B cell (primary cell): ENCODE measurements at regions not wholly inside any gene's neighbourhood (a gene's known extent, or its start where the extent isn't known, plus 50 kb on each side); places are given as distances from the start of the nearest gene placed in this dataset.

Source experiments
- ATAC-seq: fragments of 200-7000 bp; cut with Tn5 transposase; one replicate; pipeline ENCODE4 v1.10.0; 2021; ENCODE audit warnings: low read depth, mild to moderate bottlenecking, moderate number of reproducible peaks, moderate library complexity
- CTCF ChIA-PET: fragments of 350-600 bp; sonication (Branson Sonifier 250); formaldehyde crosslinking; loops from one replicate; lab custom pipeline; 2021; ENCODE audit warnings: antibody characterized with exemption, inconsistent platforms; lab: Charles Lee
- POLR2A ChIA-PET: fragments of 350-600 bp; sonication (Branson Sonifier 250); formaldehyde crosslinking; loops from one replicate; lab custom pipeline; 2021; ENCODE audit warnings: antibody characterized with exemption; lab: Charles Lee
- DNase-seq: peaks from one replicate; pipeline ENCODE4 v3.0.0; 2013
- H2AFZ ChIP-seq: 2 replicates; pipeline ENCODE4 v1.6.1; 2012; ENCODE audit warnings: mild to moderate bottlenecking, low read depth, low read length; ENCODE audit not compliant: insufficient read depth, poor library complexity, severe bottlenecking
- H3K27ac ChIP-seq, 2 donors: 1 replicate in 1 of 2; 2 replicates in 1 of 2; pipeline ENCODE4 v1.5.1; 2012 to 2013; ENCODE audit warnings: low read length in 2 of 2, mild to moderate bottlenecking in 2 of 2, moderate library complexity in 1 of 2
- H3K27me3 ChIP-seq, 4 experiments: fragments of 200-600 bp in 1 of 4; sonication (generic) in 1 of 4; replicated peaks in 1 of 4; 1 replicate in 2 of 4; 2 replicates in 2 of 4; pipeline versions ENCODE4 v1.6.1 to v1.7.0; 2013 to 2016; ENCODE audit warnings: low read length in 3 of 4, mild to moderate bottlenecking in 2 of 4, mixed read lengths in 1 of 4, moderate library complexity in 1 of 4; ENCODE audit not compliant: insufficient read depth in 4 of 4, control insufficient read depth in 3 of 4; ENCODE audit errors: control extremely low read depth in 1 of 4
- H3K36me3 ChIP-seq, 2 experiments: replicated peaks in 1 of 2; 1 replicate in 1 of 2; 2 replicates in 1 of 2; pipeline versions ENCODE4 v1.6.1 to v1.7.1; 2013; ENCODE audit warnings: low read length in 1 of 2; ENCODE audit not compliant: insufficient read depth in 2 of 2, control insufficient read depth in 1 of 2; ENCODE audit errors: control extremely low read depth in 1 of 2, extremely low read depth in 1 of 2
- H3K4me1 ChIP-seq, 2 donors: fragments of 200-600 bp in 1 of 2; sonication (generic) in 1 of 2; 1 replicate in 1 of 2; 2 replicates in 1 of 2; pipeline versions ENCODE4 v1.5.1 to v1.6.1; 2013 to 2017; ENCODE audit warnings: low read length in 2 of 2; ENCODE audit not compliant: control insufficient read depth in 2 of 2, insufficient read depth in 2 of 2
- H3K4me2 ChIP-seq: replicated peaks from 2 replicates; pipeline ENCODE3; 2012; ENCODE audit warnings: mild to moderate bottlenecking, low read depth, low read length; ENCODE audit not compliant: poor library complexity, severe bottlenecking
- H3K4me3 ChIP-seq, 5 experiments: fragments of 200-600 bp in 1 of 5; sonication (generic) in 1 of 5; 1 replicate in 3 of 5; 2 replicates in 2 of 5; pipeline versions ENCODE4 v1.5.1 to v1.7.0; 2011 to 2016; ENCODE audit warnings: low read length in 4 of 5, mild to moderate bottlenecking in 4 of 5, low read depth in 2 of 5, control low read depth in 1 of 5, moderate library complexity in 1 of 5; ENCODE audit not compliant: insufficient read depth in 1 of 5; ENCODE audit errors: control extremely low read depth in 1 of 5, extremely low read depth in 1 of 5
- H3K79me2 ChIP-seq: fragments of 200-600 bp; sonication (generic); one replicate; pipeline ENCODE4 v1.6.0; 2016; ENCODE audit warnings: low read length; ENCODE audit not compliant: control insufficient read depth, insufficient read depth
- H3K9ac ChIP-seq: fragments of 200-600 bp; sonication (generic); 2 replicates; pipeline ENCODE4 v1.6.1; 2017; ENCODE audit warnings: mild to moderate bottlenecking, low read length, moderate library complexity
- H3K9me3 ChIP-seq, 3 donors: one replicate each; pipeline versions ENCODE4 v1.6.1 to v1.7.1; 2013; ENCODE audit warnings: low read length in 2 of 3; ENCODE audit not compliant: control insufficient read depth in 2 of 3, insufficient read depth in 1 of 3; ENCODE audit errors: control extremely low read depth in 1 of 3
- H4K20me1 ChIP-seq: 2 replicates; pipeline ENCODE4 v1.6.0; 2012; ENCODE audit warnings: mild to moderate bottlenecking, low read length; ENCODE audit not compliant: insufficient read depth, control insufficient read depth, poor library complexity, severe bottlenecking
- H3K27ac Mint-ChIP-seq: one replicate; pipeline ENCODE4 v1.8.0; 2021; ENCODE audit warnings: mixed read lengths
- H3K27me3 Mint-ChIP-seq: one replicate; pipeline ENCODE4 v1.8.0; 2021; ENCODE audit warnings: mixed read lengths
- H3K4me1 Mint-ChIP-seq: one replicate; pipeline ENCODE4 v1.8.0; 2021; ENCODE audit warnings: mixed read lengths
- H3K4me3 Mint-ChIP-seq: one replicate; pipeline ENCODE4 v1.8.0; 2021; ENCODE audit warnings: mixed read lengths
- H3K9me3 Mint-ChIP-seq: one replicate; pipeline ENCODE4 v1.8.0; 2022; ENCODE audit warnings: mixed read lengths; ENCODE audit not compliant: insufficient read depth
- CTCF ChIP-seq: fragments of 200-600 bp; IDR thresholded peaks from one replicate; pipeline ENCODE4 v1.8.0; 2022; ENCODE audit warnings: antibody characterized with exemption, mild to moderate bottlenecking
- EZH2 ChIP-seq: IDR thresholded peaks from 2 replicates; pipeline ENCODE4 v1.6.1; 2012; ENCODE audit warnings: borderline replicate concordance, low read depth, mild to moderate bottlenecking, moderate library complexity, low read length; ENCODE audit not compliant: insufficient read depth, poor library complexity, severe bottlenecking
- WGBS: methylation state at CpG from one replicate; pipeline ENCODE4 v1.1.5; 2013; ENCODE audit warnings: missing lambda C conversion rate; ENCODE audit not compliant: insufficient coverage; 5-methylcytosine and 5-hydroxymethylcytosine counted together
- intact Hi-C: fragments of 100-400 bp; cut with micrococcal nuclease; formaldehyde crosslinking; loops from one replicate; pipeline ENCODE4 v1.10.0; 2022

- Histone ChIP-seq H3K4me1 (peaks cover 26 to 36% of the 10 kb centered on the region in 2 donors), H3K27me3 (no peaks in the 10 kb centered on the region), H3K9me3 (peaks cover 0 to 4% (median 0%) of the 10 kb centered on the region in 3 donors), H4K20me1 (no peaks in the 10 kb centered on the region), H3K79me2 (no peaks in the 10 kb centered on the region), H2AFZ (peak overlapping the region; percentile 93), H3K27ac (peak overlapping the region in 1 of 2 donors; percentile 42), H3K36me3 (no peaks in the 10 kb centered on the region), H3K9ac (peak overlapping the region; percentile 77), H3K4me3 (peak overlapping the region; percentile 56 to 76 (median 58)), H3K4me2 (peak overlapping the region; percentile 93)
- peak; percentile 82 for ATAC-seq
- H3K27me3 Mint-ChIP-seq: no peaks in the 10 kb centered on the region
- DNase-seq: peak; percentile 65
- TF ChIP-seq EZH2: no peak
- no peak for TF ChIP-seq CTCF
- ChIA-PET POLR2A (interaction anchor here (0.9 to 2.6 kb wide), 6 partner anchors 14 to 89 kb away, joined by 3 to 19 read pairs (median 4); partner anchors contain the start of gene JADE2), CTCF (interaction anchor here (1.0 to 3.0 kb wide), 10 partner anchors 18 to 162 kb away, joined by 3 to 13 read pairs (median 8); partner anchors contain the start of gene CDKN2AIPNL)
- H3K27ac Mint-ChIP-seq: peak overlapping the region; percentile 87
- peak overlapping the region; percentile 89 for H3K4me3 Mint-ChIP-seq
- WGBS: 1% methylated on average over 26 of the region's 31 CpGs
- intact Hi-C loops: loop anchor here (1.0 to 5.0 kb wide), 4 partner anchors 20 to 111 kb away; partner anchors contain the start of gene CDKN2AIPNL
- peaks cover 41% of the 10 kb centered on the region for H3K4me1 Mint-ChIP-seq
- no peaks in the 10 kb centered on the region for H3K9me3 Mint-ChIP-seq
Measured at GRCh38 chr5:134465816-134466240, 54.1 kb upstream of the CDKN2AIPNL start.
